Stimulated activated CD8-positive, alpha-beta memory T cell treated with anti-CD3 and anti-CD28 coated beads, Interleukin-2, amount 100 ng/mL, for 48 hours (primary cell): ENCODE measurements at regions not wholly inside any gene's neighbourhood (a gene's known extent, or its start where the extent isn't known, plus 50 kb on each side); places are given as distances from the start of the nearest gene placed in this dataset.

Source experiments
- DNase-seq, 2 donors: peaks; one replicate each; pipeline ENCODE4 v3.0.0-alpha.2; 2020; ENCODE audit warnings: low read depth in 2 of 2

GRCh38 chr2:129459881-129460280 is 519.6 kb upstream of the RAB6C start:
- no peak for DNase-seq

DNA sequence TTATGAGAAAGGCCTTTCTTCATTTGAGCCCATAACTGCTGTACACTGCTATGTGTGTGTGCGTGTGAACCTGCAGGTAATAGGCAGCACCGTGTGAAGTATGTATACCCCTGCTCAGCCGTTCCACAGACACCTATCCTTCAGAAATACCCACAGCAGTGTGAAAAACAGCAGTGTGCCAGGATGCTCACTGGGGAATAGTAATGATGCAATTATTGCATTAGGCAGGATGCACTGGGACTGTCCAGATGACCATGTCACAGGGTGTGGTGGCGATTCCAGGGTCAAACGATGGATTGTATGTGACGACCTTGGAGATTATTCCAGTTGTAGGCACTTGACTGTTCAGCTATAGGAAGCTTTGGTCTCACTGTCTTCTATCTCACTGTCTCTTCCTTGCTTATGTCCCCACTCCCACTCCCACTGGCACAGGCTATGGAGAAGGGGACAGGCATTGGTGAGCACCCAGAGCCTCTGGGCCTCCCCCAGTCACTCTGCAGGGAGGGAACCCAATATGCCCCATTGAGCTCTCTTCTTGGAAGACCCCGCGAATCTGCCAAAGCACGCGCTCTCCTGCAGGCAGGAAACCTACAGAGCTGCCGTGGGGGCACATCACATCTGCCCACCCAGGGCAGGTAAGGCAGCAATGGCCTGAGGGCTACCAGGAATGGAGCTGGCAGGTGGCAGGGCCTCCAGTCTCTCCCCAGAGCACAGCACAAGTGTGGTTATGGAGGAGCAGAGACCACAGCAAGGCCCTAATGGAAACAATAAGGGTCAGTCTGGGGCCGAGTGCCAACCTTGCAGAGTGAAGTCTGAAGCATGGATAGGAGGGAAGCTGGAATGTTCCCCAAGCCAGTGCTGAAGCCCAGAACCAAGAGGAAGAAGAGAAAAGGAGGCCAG is 518.9 kb upstream of the RAB6C start:
- DNase-seq: no peak

GRCh38 chr2:129462349-129462748 is 517.1 kb upstream of the RAB6C start:
- DNase-seq: no peak

- DNase-seq: no peak
Observed at GRCh38 chr2:129462967-129463366, 516.5 kb upstream of the RAB6C start.

DNA sequence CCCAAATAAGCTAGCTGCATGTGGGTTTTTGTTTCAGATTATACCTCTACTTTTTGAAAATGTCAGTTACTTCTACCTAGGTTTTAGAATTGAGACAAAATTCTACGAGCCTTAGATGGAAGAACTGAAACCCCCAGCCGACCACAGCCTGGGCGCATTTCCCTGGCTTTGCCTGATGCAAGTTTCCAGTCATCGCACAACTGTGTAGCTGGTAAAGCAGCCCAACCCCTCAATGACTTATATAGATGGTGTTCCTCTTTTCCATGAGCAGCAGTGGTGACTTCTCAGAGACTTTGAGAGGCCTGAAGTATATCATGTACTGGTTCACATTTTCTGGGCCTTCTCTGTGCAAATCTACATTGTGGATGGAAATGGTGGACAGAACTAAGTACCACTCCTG is 515.4 kb upstream of the RAB6C start:
- DNase-seq: no peak

DNA sequence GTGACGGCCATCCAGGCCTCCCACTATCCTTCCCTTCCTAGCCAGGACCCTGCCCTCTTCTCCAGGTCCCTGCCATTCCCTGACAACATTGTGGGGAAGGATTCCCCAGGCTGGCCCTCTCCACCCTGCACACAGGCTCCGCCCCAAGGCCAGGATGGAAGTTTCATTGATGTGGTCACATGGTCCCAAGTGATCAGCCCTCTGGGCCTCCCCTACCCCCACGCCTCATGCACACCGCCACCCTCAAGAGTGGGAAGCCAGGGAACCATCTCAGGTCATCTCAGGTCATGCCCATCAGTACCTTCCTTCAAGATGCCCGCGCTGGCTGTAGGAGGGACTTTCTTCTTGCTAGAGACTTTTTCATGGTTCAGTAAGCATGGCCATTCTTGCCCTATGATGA is 514.8 kb upstream of the RAB6C start:
- no peak for DNase-seq

GRCh38 chr2:129465045-129465444 is 514.4 kb upstream of the RAB6C start:
- no peak for DNase-seq

- DNase-seq: no peak
Observed at GRCh38 chr2:129466389-129466788, 513.1 kb upstream of the RAB6C start.

DNA sequence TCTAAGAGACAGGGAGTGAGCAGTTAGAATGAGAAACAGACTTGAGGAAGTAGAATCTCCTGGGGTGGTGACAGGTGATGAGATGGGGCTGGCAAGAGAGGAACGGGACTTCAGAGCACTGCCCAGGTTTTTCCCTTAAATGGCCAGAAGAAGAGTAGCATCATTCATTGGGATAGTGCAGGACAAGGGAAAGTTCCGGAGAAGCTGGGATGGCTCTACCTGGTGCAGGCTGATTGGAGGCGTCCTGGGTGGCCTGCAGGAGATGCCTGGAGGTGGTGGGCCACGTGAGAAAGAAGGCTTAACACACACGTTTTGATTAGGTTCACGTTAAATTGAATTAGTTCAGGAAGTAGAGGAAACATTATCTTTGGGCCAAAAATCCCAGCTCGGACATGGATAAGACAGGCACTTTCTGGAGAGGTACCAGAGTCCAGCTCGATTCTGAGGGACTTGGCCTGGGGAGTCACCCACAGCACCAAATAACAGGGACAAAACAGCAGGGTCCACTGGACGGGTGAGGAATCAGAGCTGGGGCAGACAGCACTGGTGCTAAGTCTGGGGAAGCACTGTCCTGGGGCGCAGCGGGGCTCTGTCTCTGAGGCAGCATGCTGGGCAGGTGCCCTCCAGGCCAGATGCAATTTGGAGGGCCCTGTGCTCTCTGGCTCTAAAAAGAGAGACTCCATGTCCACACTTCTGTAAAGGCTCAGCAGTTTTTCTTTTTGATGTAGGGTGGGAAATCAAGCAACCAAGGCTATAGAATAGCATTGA is 512.3 kb upstream of the RAB6C start:
- no peak for DNase-seq

DNA sequence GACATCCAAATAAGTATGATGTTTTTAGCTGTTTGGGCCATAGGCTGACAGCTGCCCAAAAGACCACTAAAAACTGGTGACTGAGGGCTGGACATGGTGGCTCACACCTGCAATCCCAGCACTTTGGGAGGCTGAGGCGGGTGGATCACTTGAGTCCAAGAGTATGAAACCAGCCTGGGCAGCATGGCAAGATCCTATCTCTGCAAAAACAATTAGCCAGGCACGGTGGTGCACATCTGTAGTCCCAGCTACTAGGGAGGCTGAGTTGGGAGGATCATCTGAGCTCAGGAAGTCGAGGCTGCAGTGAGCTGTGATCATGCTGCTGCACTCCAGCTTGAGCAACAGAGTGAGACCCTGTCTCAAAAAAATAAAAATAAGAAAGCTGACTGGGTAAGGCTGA is 511.5 kb upstream of the RAB6C start:
- DNase-seq: no peak

DNA sequence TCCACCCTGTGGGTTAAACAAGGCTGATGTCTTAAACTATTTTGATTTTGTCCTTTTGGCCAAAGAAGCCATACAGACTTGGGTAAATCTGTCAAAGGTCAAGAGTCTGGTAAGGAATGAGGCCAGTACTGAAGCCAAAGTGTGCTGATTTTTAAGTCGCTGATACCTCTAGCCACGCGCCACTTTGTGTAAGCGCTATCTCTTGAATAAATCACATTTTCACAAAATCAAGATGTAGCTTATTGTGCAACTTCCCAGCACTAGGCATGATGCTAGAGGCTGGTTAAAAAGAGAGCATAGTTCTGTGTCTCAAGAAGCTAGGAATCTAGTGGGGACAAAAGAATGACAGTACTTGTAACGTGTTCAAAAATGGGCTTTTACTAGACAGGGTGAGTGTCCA is 510.6 kb upstream of the RAB6C start:
- no peak for DNase-seq

DNA sequence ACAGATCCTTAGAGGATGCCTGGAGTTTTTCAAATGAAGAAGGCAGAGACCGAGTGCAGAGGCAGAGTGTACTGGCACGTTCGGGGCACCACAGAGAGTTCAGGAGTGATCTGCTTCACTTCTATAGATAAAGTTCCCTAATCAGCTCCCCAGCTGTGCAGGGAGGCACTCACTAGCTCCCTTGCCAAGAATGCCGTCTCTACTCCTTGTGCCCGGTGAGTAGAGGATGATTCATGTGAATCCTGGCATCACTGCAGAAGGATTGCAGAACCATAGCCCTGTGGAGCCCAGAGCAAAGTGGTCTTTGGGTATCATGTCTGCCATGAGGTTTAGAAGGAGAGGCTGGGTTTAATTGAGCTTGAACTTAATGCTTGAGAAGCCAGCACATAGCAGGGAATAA is 510.1 kb upstream of the RAB6C start:
- DNase-seq: no peak

DNA sequence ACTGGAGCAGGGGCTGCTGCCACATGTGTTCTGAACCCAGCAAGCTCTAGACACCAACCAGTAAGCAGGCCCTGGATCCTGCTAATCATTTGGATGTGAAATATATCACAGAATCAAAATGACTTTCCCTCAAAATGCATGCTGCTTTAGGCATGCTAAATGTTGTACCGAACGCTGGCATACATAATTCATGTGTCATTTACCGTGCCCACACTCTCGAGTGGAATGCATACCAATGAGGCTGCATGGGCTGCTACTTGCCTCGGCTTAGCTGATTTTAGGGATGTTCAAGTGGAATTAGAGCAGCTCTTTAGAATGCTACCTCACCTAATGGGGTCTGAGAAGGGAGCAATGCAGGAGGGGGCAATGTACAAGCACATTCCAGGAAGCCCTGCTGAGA is 509.6 kb upstream of the RAB6C start:
- DNase-seq: no peak

- DNase-seq: no peak
Observed at GRCh38 chr2:129478902-129479517, 500.5 kb upstream of the RAB6C start.

DNA sequence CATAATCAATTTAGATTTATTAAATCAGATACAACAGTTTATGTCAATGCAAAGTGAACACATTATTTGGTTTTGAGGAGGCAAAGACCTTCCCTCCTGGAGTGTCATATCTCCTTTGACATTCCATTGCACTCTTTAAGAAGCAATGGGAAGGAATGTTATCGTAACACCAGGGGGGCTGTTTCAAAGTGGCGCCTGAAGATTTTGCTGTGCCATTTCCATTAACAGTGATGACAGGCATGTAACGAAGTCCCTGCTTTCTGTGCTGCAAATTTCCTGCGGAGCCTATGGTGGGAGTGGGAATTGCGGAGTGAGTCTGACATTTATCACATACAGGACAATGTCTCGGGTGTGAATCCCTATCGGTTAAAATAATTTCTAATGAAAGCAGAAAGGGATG is 499.6 kb upstream of the RAB6C start:
- DNase-seq: no peak

DNA sequence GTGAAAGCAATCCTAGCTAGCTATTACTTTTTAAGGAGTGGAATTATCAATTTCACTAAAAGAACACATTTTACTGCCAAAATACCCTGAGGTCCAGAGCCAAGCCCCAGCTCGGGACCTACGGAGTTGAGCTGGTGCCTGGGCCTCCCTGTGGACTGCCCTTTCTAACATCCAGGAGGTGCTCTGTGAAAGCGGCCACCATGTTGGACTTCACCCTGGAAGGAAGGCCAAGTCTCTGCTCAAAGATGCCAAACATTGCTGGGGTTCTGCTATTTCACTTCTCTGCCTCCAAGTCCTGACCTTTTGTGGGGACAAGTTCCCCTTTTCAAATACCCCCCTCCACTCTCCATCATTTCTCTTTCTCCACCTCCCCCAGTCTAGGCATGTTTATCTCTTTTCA is 498.7 kb upstream of the RAB6C start:
- DNase-seq: no peak

DNA sequence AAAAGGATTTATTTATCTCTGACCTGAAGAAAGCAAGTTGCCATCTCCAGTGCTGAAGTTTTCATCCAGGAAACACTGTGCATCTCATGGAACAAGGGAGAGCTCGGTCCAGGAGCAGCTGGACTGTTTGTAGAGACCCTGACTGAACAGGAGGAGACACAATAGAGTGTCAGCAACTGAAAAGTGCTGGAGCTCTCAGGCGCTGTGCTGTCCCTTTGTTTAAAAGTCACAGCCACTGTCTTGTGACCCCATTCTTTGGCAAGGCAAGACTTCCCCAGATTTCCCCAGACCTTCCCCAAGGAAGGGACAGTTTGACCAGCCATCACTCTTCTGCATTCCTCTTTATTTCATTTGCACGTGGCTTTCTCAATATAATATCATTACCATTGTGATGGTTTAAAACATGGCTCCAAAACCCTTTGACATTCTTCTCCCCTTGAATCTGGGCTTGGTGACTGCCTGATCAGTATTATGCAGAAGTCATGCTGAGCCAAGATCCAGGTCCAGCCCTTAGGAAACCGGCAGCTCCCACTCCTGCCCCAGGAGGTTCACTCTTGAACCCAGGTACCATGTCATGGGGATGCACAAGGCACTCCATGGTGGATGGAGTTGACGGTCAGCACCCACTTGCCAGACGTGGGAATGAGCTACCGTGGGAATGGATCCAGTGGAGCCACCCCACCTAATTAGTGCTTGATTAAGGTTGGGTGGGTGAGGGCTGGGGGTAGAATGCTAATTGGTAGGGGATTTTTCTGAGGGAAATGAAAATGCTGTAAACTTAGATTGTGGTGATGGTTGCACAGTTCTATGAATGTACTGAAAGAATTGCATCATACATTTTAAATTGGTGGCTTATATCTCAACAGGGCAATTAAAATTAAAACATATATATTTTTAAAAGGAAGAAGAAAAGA is 497.9 kb upstream of the RAB6C start:
- DNase-seq: no peak

DNA sequence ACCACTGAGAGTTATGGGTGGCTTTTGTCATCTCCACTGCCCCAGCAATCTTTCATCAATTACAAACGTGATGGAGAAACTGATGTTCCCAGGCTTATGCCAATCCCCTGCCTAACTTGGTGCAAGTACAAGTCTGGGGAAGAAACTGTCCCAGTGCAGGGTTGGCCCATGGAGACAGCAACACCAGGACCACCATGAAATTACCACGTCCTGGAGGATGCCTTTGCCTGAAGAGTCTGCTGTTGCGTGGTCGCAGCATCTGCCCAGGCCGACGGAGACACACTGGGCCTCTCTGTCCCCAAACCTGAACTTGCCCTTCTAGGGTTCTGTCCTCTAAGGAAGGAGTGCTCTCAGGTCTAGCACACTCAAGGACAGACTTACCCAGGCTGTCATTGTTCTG is 496.8 kb upstream of the RAB6C start:
- no peak for DNase-seq

GRCh38 chr2:129483366-129483765 is 496.1 kb upstream of the RAB6C start:
- DNase-seq: no peak

- no peak for DNase-seq
Observed at GRCh38 chr2:129484999-129485897, 494.2 kb upstream of the RAB6C start.

GRCh38 chr2:129488376-129488775 is 491.1 kb upstream of the RAB6C start:
- no peak for DNase-seq
